ENCODE measurements at regions not wholly inside any gene's neighbourhood (a gene's known extent, or its start where the extent isn't known, plus 50 kb on each side); places are given as distances from the start of the nearest gene placed in this dataset.
"Not testable (repeated sequence)": the region's sequence is repeated elsewhere in the genome, so short reads cannot be mapped to it uniquely, and the experiment has no call there.

DNA sequence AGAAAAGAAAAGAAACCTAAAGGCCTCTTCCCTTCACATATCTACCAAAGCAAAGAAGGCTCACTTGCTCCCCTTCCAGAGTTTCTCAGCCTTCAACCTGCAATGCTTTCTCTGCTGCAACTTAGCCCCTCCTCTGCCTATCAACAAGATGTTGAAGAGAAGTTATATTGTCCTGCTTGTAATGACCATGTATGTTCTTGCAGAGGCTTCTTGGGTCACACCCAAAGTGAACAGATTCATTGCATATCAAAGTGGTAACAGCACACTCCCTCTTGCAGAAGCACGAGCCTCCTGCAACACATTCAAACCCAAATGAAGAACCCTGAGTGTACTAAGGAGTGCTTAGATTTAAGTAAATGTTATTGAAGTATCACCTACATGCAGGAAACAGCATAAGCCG, 494.3 kb downstream of the NTRK2 start:
- ChIA-PET POLR2A (ENCODE audit: low non-redundant PET) (no interaction called here), CTCF (no interaction called here)
- no peaks in the 10 kb centered on the region for H3K4me1 ChIP-seq (ENCODE audit: insufficient read depth, low read length, poor library complexity, severe bottlenecking)
- H3K27ac ChIP-seq (ENCODE audit: low read depth, low read length, poor library complexity, severe bottlenecking) = no peak overlapping the region
- intact Hi-C loops (cut with micrococcal nuclease; ENCODE audit: unreplicated experiment) = no loop called here
- H3K27me3 ChIP-seq (replicated peaks; ENCODE audit: insufficient read depth, low read depth, low read length, poor library complexity) = no peaks in the 10 kb centered on the region
- TF ChIP-seq, protein P1, sequence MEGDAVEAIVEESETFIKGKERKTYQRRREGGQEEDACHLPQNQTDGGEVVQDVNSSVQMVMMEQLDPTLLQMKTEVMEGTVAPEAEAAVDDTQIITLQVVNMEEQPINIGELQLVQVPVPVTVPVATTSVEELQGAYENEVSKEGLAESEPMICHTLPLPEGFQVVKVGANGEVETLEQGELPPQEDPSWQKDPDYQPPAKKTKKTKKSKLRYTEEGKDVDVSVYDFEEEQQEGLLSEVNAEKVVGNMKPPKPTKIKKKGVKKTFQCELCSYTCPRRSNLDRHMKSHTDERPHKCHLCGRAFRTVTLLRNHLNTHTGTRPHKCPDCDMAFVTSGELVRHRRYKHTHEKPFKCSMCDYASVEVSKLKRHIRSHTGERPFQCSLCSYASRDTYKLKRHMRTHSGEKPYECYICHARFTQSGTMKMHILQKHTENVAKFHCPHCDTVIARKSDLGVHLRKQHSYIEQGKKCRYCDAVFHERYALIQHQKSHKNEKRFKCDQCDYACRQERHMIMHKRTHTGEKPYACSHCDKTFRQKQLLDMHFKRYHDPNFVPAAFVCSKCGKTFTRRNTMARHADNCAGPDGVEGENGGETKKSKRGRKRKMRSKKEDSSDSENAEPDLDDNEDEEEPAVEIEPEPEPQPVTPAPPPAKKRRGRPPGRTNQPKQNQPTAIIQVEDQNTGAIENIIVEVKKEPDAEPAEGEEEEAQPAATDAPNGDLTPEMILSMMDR (conservative IDR thresholded peaks at IDR 0.05; ENCODE audit: low read depth, low read length) = no peak
- no peak for TF ChIP-seq EZH2 (IDR thresholded peaks at IDR 0.05; ENCODE audit: borderline replicate concordance, low read depth, low read length, poor library complexity, severe bottlenecking)
- DNase-seq (ENCODE audit: low spot score) = no peak
- BruUV-seq (replicated peaks) = no TSS peak
- no peaks in the 10 kb centered on the region for H3K9me3 ChIP-seq (ENCODE audit: low read depth, low read length, poor library complexity, severe bottlenecking)
- H3K36me3 ChIP-seq (ENCODE audit: insufficient read depth, low read length, poor library complexity, severe bottlenecking) = no peaks in the 10 kb centered on the region
- no peak overlapping the region for H3K4me3 ChIP-seq (ENCODE audit: low read depth, low read length, poor library complexity, severe bottlenecking)

DNA sequence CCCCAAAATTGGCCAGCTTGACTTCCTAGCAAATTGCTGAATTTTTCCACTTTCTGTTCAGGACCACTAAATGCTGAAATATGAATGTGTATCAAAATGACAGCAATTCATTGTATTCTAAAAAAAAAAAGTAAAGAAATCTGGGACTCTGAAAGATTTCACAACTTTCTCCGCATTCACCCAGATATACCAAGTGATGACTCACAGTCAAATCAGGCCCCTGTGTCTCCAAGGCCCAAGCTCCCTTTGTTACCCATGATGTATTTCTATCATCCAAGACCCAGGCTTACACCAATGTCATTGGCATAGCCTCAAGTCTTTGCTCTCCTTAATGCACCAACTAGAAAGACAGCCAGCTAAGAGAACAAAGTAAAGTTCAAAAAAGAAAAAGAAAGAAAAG, 493.9 kb downstream of the NTRK2 start:
- Histone ChIP-seq H3K27ac (ENCODE audit: low read depth, low read length, poor library complexity, severe bottlenecking) (no peak overlapping the region), H3K27me3 (replicated peaks; ENCODE audit: insufficient read depth, low read depth, low read length, poor library complexity) (no peaks in the 10 kb centered on the region), H3K9me3 (ENCODE audit: low read depth, low read length, poor library complexity, severe bottlenecking) (no peaks in the 10 kb centered on the region), H3K4me3 (ENCODE audit: low read depth, low read length, poor library complexity, severe bottlenecking) (no peak overlapping the region), H3K4me1 (ENCODE audit: insufficient read depth, low read length, poor library complexity, severe bottlenecking) (no peaks in the 10 kb centered on the region), H3K36me3 (ENCODE audit: insufficient read depth, low read length, poor library complexity, severe bottlenecking) (no peaks in the 10 kb centered on the region)
- intact Hi-C loops (cut with micrococcal nuclease; ENCODE audit: unreplicated experiment) = no loop called here
- no peak for DNase-seq (ENCODE audit: low spot score)
- BruUV-seq (replicated peaks) = no TSS peak
- POLR2A ChIA-PET (ENCODE audit: low non-redundant PET) = no interaction called here
- CTCF ChIA-PET = no interaction called here
- no peak for TF ChIP-seq EZH2 (IDR thresholded peaks at IDR 0.05; ENCODE audit: borderline replicate concordance, low read depth, low read length, poor library complexity, severe bottlenecking)
- TF ChIP-seq, protein P1 (conservative IDR thresholded peaks at IDR 0.05; ENCODE audit: low read depth, low read length) = no peak

DNA sequence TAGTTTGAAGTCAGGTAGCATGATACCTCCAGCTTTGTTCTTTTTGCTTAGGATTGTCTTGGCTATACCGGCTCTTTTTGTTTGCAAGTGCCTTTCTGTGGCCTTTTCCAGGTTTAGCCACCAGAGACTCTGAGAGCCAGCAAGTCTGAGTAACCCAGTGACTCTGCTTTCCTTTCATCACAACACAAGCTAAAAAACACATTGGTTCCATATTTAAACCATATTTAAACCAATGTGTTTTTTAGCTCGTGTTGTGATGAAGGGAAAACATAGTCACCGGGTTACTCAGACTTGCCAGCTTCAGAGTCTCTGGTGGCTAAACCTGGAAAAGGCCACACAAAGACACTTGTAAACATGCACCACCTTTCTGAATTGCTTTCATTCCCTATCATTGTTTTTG, 493.3 kb downstream of the NTRK2 start:
- Histone ChIP-seq H3K4me1 (ENCODE audit: insufficient read depth, low read length, poor library complexity, severe bottlenecking) (no peaks in the 10 kb centered on the region), H3K27ac (ENCODE audit: low read depth, low read length, poor library complexity, severe bottlenecking) (no peak overlapping the region), H3K9me3 (ENCODE audit: low read depth, low read length, poor library complexity, severe bottlenecking) (no peaks in the 10 kb centered on the region), H3K36me3 (ENCODE audit: insufficient read depth, low read length, poor library complexity, severe bottlenecking) (no peaks in the 10 kb centered on the region), H3K27me3 (replicated peaks; ENCODE audit: insufficient read depth, low read depth, low read length, poor library complexity) (no peaks in the 10 kb centered on the region), H3K4me3 (ENCODE audit: low read depth, low read length, poor library complexity, severe bottlenecking) (no peak overlapping the region)
- no peak for DNase-seq (ENCODE audit: low spot score)
- BruUV-seq (replicated peaks) = no TSS peak
- intact Hi-C loops (cut with micrococcal nuclease; ENCODE audit: unreplicated experiment) = no loop called here
- CTCF ChIA-PET = no interaction called here
- TF ChIP-seq, protein P1 (conservative IDR thresholded peaks at IDR 0.05; ENCODE audit: low read depth, low read length) = no peak
- no peak for TF ChIP-seq EZH2 (IDR thresholded peaks at IDR 0.05; ENCODE audit: borderline replicate concordance, low read depth, low read length, poor library complexity, severe bottlenecking)
- POLR2A ChIA-PET (ENCODE audit: low non-redundant PET) = no interaction called here

DNA sequence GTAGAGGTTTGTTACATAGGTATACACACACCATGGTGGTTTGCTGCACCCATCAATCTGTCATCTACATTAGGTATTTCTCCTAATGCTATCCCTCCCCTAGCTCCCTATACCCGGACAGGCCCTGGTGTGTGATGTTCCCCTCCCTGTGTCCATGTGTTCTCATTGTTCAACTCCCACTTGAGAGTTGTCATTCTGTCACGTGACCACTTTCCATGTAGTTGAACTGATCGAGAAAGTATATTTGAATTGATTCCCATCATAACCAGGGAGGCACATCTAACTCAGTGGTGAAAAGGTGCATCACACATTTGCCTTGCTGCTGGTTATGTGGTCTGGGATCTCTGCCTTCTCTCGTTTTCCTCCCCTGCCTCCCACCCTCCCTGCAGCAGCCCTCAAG, 491.4 kb downstream of the NTRK2 start:
- H3K27me3 ChIP-seq (replicated peaks; ENCODE audit: insufficient read depth, low read depth, low read length, poor library complexity); H3K4me3 ChIP-seq (ENCODE audit: low read depth, low read length, poor library complexity, severe bottlenecking); CTCF ChIA-PET; H3K36me3 ChIP-seq (ENCODE audit: insufficient read depth, low read length, poor library complexity, severe bottlenecking); H3K4me1 ChIP-seq (ENCODE audit: insufficient read depth, low read length, poor library complexity, severe bottlenecking); BruUV-seq (replicated peaks); POLR2A ChIA-PET (ENCODE audit: low non-redundant PET); H3K9me3 ChIP-seq (ENCODE audit: low read depth, low read length, poor library complexity, severe bottlenecking); H3K27ac ChIP-seq (ENCODE audit: low read depth, low read length, poor library complexity, severe bottlenecking); DNase-seq (ENCODE audit: low spot score); intact Hi-C loops (cut with micrococcal nuclease; ENCODE audit: unreplicated experiment): not testable (repeated sequence)
